ENCODE measurements at regions not wholly inside any gene's neighbourhood (a gene's known extent, or its start where the extent isn't known, plus 50 kb on each side); places are given as distances from the start of the nearest gene placed in this dataset.

- TF ChIP-seq ZFX (IDR thresholded peaks at IDR 0.05) (no peak), CTCF (IDR thresholded peaks at IDR 0.05 in 2 of 3, conservative IDR thresholded peaks at IDR 0.05 in 1 of 3; ENCODE audit: borderline replicate concordance in 1 of 3, insufficient read depth in 1 of 3, low read depth in 2 of 3, low read length in 2 of 3) (no peak), POLR2A (IDR thresholded peaks at IDR 0.05; ENCODE audit: borderline replicate concordance, extremely low read depth, insufficient read depth, insufficient read length) (no peak), EZH2phosphoT487 (IDR thresholded peaks at IDR 0.05; ENCODE audit: borderline replicate concordance) (no peak), POLR2AphosphoS5 (IDR thresholded peaks at IDR 0.05; ENCODE audit: low read depth, low read length) (no peak), MAX (IDR thresholded peaks at IDR 0.05) (no peak), YY1 (IDR thresholded peaks at IDR 0.05; ENCODE audit: extremely low read depth, insufficient replicate concordance, low read depth, low read length) (no peak), SIN3A (IDR thresholded peaks at IDR 0.05; ENCODE audit: low read depth) (no peak), EZH2 (IDR thresholded peaks at IDR 0.05) (no peak), TCF7L2 (IDR thresholded peaks at IDR 0.05; ENCODE audit: borderline replicate concordance, extremely low read depth, insufficient read depth, insufficient read length) (no peak)
These were observed 213.2 kb downstream of the TGFB2 start for GRCh38 chr1:218558271-218558810.
